Fibroblast of lung (primary cell): ENCODE measurements at regions not wholly inside any gene's neighbourhood (a gene's known extent, or its start where the extent isn't known, plus 50 kb on each side); places are given as distances from the start of the nearest gene placed in this dataset.

Source experiments
- EZH2 ChIP-seq: IDR thresholded peaks from 2 replicates; pipeline ENCODE4 v1.5.1; 2012; ENCODE audit warnings: low read length, control low read depth, mild to moderate bottlenecking; ENCODE audit errors: missing control alignments
- TF ChIP-seq, protein P1 (sequence below), 2 donors: IDR thresholded peaks in 1 of 2; conservative IDR thresholded peaks in 1 of 2; 1 replicate in 1 of 2; 2 replicates in 1 of 2; pipeline ENCODE4 v1.5.1; 2011 to 2012; ENCODE audit warnings: low read length in 2 of 2, control low read depth in 1 of 2, inconsistent platforms in 1 of 2, low read depth in 1 of 2, mild to moderate bottlenecking in 1 of 2

DNA sequence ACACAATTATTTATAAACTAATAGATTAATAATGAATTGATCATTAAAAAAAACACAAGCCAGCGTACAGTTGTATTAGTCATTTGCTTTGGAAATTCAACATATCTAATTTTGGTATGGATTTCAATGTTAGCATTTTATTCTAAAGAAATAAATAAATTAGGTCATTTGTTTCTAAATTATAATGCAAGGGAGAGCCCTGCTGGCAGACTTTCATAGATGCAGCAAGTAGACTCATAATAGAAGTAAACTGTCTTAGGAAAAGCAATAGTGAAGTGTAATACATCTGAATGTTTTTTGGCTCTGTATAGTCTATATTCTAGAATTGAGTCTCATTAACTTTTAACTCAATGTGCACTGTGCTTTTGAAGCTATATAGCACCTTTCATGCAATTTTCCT is 982.4 kb upstream of the MIR17HG start:
- TF ChIP-seq, protein P1, sequence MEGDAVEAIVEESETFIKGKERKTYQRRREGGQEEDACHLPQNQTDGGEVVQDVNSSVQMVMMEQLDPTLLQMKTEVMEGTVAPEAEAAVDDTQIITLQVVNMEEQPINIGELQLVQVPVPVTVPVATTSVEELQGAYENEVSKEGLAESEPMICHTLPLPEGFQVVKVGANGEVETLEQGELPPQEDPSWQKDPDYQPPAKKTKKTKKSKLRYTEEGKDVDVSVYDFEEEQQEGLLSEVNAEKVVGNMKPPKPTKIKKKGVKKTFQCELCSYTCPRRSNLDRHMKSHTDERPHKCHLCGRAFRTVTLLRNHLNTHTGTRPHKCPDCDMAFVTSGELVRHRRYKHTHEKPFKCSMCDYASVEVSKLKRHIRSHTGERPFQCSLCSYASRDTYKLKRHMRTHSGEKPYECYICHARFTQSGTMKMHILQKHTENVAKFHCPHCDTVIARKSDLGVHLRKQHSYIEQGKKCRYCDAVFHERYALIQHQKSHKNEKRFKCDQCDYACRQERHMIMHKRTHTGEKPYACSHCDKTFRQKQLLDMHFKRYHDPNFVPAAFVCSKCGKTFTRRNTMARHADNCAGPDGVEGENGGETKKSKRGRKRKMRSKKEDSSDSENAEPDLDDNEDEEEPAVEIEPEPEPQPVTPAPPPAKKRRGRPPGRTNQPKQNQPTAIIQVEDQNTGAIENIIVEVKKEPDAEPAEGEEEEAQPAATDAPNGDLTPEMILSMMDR (conservative IDR thresholded peaks at IDR 0.05 in 1 of 2, IDR thresholded peaks at IDR 0.05 in 1 of 2; ENCODE audit: low read depth in 1 of 2, low read length in 2 of 2), result peak in 1 of 2 donors; percentile 38
- no peak for TF ChIP-seq EZH2
